ENCODE measurements at regions not wholly inside any gene's neighbourhood (a gene's known extent, or its start where the extent isn't known, plus 50 kb on each side); places are given as distances from the start of the nearest gene placed in this dataset.

- DNase-seq (ENCODE audit: low read depth, low spot score) (peak; percentile 15), FAIRE-seq (no peak)
- dilution Hi-C loops (cut with MboI; ENCODE audit: extremely low pct_ligation_motif_present, low sequenced_read_pairs), result no loop called here
- Histone ChIP-seq H3K4me3 (replicated peaks in 1 of 3; ENCODE audit: insufficient read depth in 1 of 3, low read depth in 1 of 3, low read length in 3 of 3) (no peak overlapping the region), H3K9me3 (replicated peaks; ENCODE audit: control insufficient read depth, insufficient read depth, low read length) (no peaks in the 10 kb centered on the region), H3K27me3 (ENCODE audit: control insufficient read depth in 2 of 2, insufficient read depth in 2 of 2, low read length in 2 of 2) (peaks cover 0 to 4% of the 10 kb centered on the region in 2 experiments), H3K79me2 (ENCODE audit: control insufficient read depth, insufficient read depth, low read length) (no peaks in the 10 kb centered on the region), H3K4me2 (ENCODE audit: insufficient read depth, low read length) (no peak overlapping the region), H3K9ac (replicated peaks; ENCODE audit: extremely low read depth, insufficient read depth, low read length) (no peak overlapping the region), H2AFZ (ENCODE audit: low read depth, low read length) (no peak overlapping the region), H3K9me1 (replicated peaks; ENCODE audit: control insufficient read depth, extremely low read depth, insufficient read depth, low read length) (no peaks in the 10 kb centered on the region), H4K20me1 (replicated peaks; ENCODE audit: control insufficient read depth, extremely low read depth, insufficient read depth, low read length) (no peaks in the 10 kb centered on the region), H3K36me3 (ENCODE audit: control insufficient read depth in 2 of 2, extremely low read depth in 1 of 2, insufficient read depth in 2 of 2, low read length in 2 of 2) (no peaks in the 10 kb centered on the region), H3K4me1 (ENCODE audit: control insufficient read depth, extremely low read depth, insufficient read depth, low read length) (no peaks in the 10 kb centered on the region), H3K27ac (ENCODE audit: insufficient read depth, low read depth, low read length) (no peak overlapping the region)
- no peak for TF ChIP-seq MAX (IDR thresholded peaks at IDR 0.05; ENCODE audit: insufficient read depth, insufficient read length)
- no peak for TF ChIP-seq POLR2AphosphoS5 (IDR thresholded peaks at IDR 0.05; ENCODE audit: insufficient read depth, low read depth, low read length)
- TF ChIP-seq EZH2 (IDR thresholded peaks at IDR 0.05; ENCODE audit: borderline replicate concordance, low read depth, low read length, severe bottlenecking), result no peak
- TF ChIP-seq GATA2 (IDR thresholded peaks at IDR 0.05; ENCODE audit: insufficient read depth, insufficient read length, low read depth, low read length), result no peak
- ChIA-PET CTCF (interaction anchor here (1.2 to 1.5 kb wide), 2 partner anchors 18 to 155 kb away, joined by 3 to 4 read pairs; no protein-coding TSS in a partner anchor), POLR2A (no interaction called here)
- BruUV-seq (replicated peaks), result no TSS peak
- intact Hi-C loops (cut with micrococcal nuclease), result no loop called here
Measured at GRCh38 chr10:45080331-45080730, 79.6 kb downstream of the ZNF22 start.

- Histone ChIP-seq H3K9me3 (replicated peaks; ENCODE audit: control insufficient read depth, insufficient read depth, low read length) (no peaks in the 10 kb centered on the region), H2AFZ (ENCODE audit: low read depth, low read length) (no peak overlapping the region), H3K9me1 (replicated peaks; ENCODE audit: control insufficient read depth, extremely low read depth, insufficient read depth, low read length) (no peaks in the 10 kb centered on the region), H4K20me1 (replicated peaks; ENCODE audit: control insufficient read depth, extremely low read depth, insufficient read depth, low read length) (no peaks in the 10 kb centered on the region), H3K9ac (replicated peaks; ENCODE audit: extremely low read depth, insufficient read depth, low read length) (no peak overlapping the region), H3K79me2 (ENCODE audit: control insufficient read depth, insufficient read depth, low read length) (no peaks in the 10 kb centered on the region), H3K27me3 (ENCODE audit: control insufficient read depth in 2 of 2, insufficient read depth in 2 of 2, low read length in 2 of 2) (no peaks in the 10 kb centered on the region), H3K4me1 (ENCODE audit: control insufficient read depth, extremely low read depth, insufficient read depth, low read length) (no peaks in the 10 kb centered on the region), H3K36me3 (ENCODE audit: control insufficient read depth in 2 of 2, extremely low read depth in 1 of 2, insufficient read depth in 2 of 2, low read length in 2 of 2) (no peaks in the 10 kb centered on the region), H3K4me3 (replicated peaks in 1 of 3; ENCODE audit: insufficient read depth in 1 of 3, low read depth in 1 of 3, low read length in 3 of 3) (no peak overlapping the region), H3K27ac (ENCODE audit: insufficient read depth, low read depth, low read length) (no peak overlapping the region), H3K4me2 (ENCODE audit: insufficient read depth, low read length) (no peak overlapping the region)
- ChIA-PET POLR2A (interaction anchor here (0.6 kb wide), 1 partner anchor 50 kb away, joined by 7 read pairs; no protein-coding TSS in a partner anchor), CTCF (no interaction called here)
- BruUV-seq (replicated peaks), result no TSS peak
- no peak for TF ChIP-seq MAX (IDR thresholded peaks at IDR 0.05; ENCODE audit: insufficient read depth, insufficient read length)
- TF ChIP-seq FOS (IDR thresholded peaks at IDR 0.05; ENCODE audit: borderline replicate concordance, insufficient read depth, low read length), result no peak
- TF ChIP-seq POLR2A (IDR thresholded peaks at IDR 0.05; ENCODE audit: low read depth, low read length), result no peak
- no peak for TF ChIP-seq GATA2 (IDR thresholded peaks at IDR 0.05; ENCODE audit: insufficient read depth, insufficient read length, low read depth, low read length)
- TF ChIP-seq EZH2 (IDR thresholded peaks at IDR 0.05; ENCODE audit: borderline replicate concordance, low read depth, low read length, severe bottlenecking), result no peak
- no peak for TF ChIP-seq POLR2AphosphoS5 (IDR thresholded peaks at IDR 0.05; ENCODE audit: insufficient read depth, low read depth, low read length)
- TF ChIP-seq MYC (IDR thresholded peaks at IDR 0.05; ENCODE audit: low read depth, low read length), result no peak
- TF ChIP-seq CTCF (IDR thresholded peaks at IDR 0.05; ENCODE audit: extremely low read depth in 1 of 2, insufficient read depth in 1 of 2, low read depth in 1 of 2, low read length in 2 of 2), result no peak
- no peak for TF ChIP-seq JUN (IDR thresholded peaks at IDR 0.05; ENCODE audit: borderline replicate concordance, insufficient read depth, insufficient read length, low read depth)
- dilution Hi-C loops (cut with MboI; ENCODE audit: extremely low pct_ligation_motif_present, low sequenced_read_pairs) (no loop called here), intact Hi-C loops (cut with micrococcal nuclease) (no loop called here)
- DNase-seq (ENCODE audit: low read depth, low spot score) (no peak), FAIRE-seq (no peak)
Measured at GRCh38 chr10:45082176-45082575, 81.5 kb downstream of the ZNF22 start.
